Gastroesophageal sphincter (tissue), 4 donors: ENCODE measurements at regions not wholly inside any gene's neighbourhood (a gene's known extent, or its start where the extent isn't known, plus 50 kb on each side); places are given as distances from the start of the nearest gene placed in this dataset.

ENCODE experiments used
- ATAC-seq: fragments of 150-250 bp; one replicate; pipeline ENCODE4 v1.9.1; 2016; ENCODE audit warnings: mild to moderate bottlenecking, moderate library complexity
- H3K27ac ChIP-seq, 4 donors: fragments of 200-600 bp; sonication (generic) in 3 of 4; 1 replicate in 3 of 4; 2 replicates in 1 of 4; pipeline ENCODE4 v1.5.1; 2016 to 2019
- H3K27me3 ChIP-seq: fragments of 200-600 bp; sonication (generic); one replicate; pipeline ENCODE4 v1.5.1; 2019
- H3K36me3 ChIP-seq, 2 donors: fragments of 200-600 bp; sonication (generic); one replicate each; pipeline ENCODE4 v1.5.1; 2019; ENCODE audit warnings: control low read depth in 1 of 2
- H3K4me1 ChIP-seq, 3 donors: fragments of 200-600 bp; sonication (generic); 1 replicate in 2 of 3; 2 replicates in 1 of 3; pipeline ENCODE4 v1.5.1; 2016 to 2019; ENCODE audit warnings: control low read depth in 2 of 3
- H3K4me3 ChIP-seq, 2 donors: fragments of 200-600 bp; sonication (generic); one replicate each; pipeline ENCODE4 v1.5.1; 2019; ENCODE audit warnings: mild to moderate bottlenecking in 1 of 2, moderate library complexity in 1 of 2
- H3K9me3 ChIP-seq, 3 donors: fragments of 200-600 bp; sonication (generic); one replicate each; pipeline ENCODE4 v1.5.1; 2017 to 2019; ENCODE audit warnings: control low read depth in 2 of 3
- EP300 ChIP-seq: sonication (generic); formaldehyde crosslinking; IDR thresholded peaks from one replicate; pipeline ENCODE4 v1.6.1; 2017; ENCODE audit warnings: antibody characterized with exemption, mild to moderate bottlenecking
- POLR2A ChIP-seq, 2 donors: fragments of 450-650 bp; IDR thresholded peaks; one replicate each; pipeline ENCODE4 v1.6.1; 2017; ENCODE audit warnings: antibody characterized with exemption in 2 of 2, mild to moderate bottlenecking in 2 of 2, moderate library complexity in 1 of 2
- POLR2AphosphoS5 ChIP-seq: sonication (generic); formaldehyde crosslinking; IDR thresholded peaks from one replicate; pipeline ENCODE4 v1.6.1; 2017; ENCODE audit warnings: antibody characterized with exemption
- WGBS, 2 donors: methylation state at CpG; one replicate each; pipeline ENCODE4 v1.1.5; 2018; ENCODE audit warnings: low coverage in 1 of 2; 5-methylcytosine and 5-hydroxymethylcytosine counted together
- TF ChIP-seq, protein P1 (sequence below), 4 experiments: fragments of 200-600 bp in 2 of 4; fragments of 450-650 bp in 2 of 4; sonication (generic) in 1 of 4; IDR thresholded peaks; one replicate each; pipeline ENCODE4 v1.5.1; 2017 to 2019; ENCODE audit warnings: antibody characterized with exemption in 4 of 4, mild to moderate bottlenecking in 2 of 4, moderate library complexity in 2 of 4

GRCh38 chr10:10803278-10803677 lies 214.4 kb upstream of the CELF2 start:
- no peaks in the 10 kb centered on the region for H3K36me3 ChIP-seq
- WGBS, 2 donors, result 11 to 35% methylated on average over 1 of the region's 1 CpG
- no peak overlapping the region for H3K4me3 ChIP-seq
- H3K27ac ChIP-seq, result peak overlapping the region; percentile 61 to 92 (median 78)
- H3K27me3 ChIP-seq, result no peaks in the 10 kb centered on the region
- ATAC-seq, result peak; percentile 77
- peaks cover 7 to 85% (median 9%) of the 10 kb centered on the region in 3 donors for H3K4me1 ChIP-seq
- TF ChIP-seq, protein P1, sequence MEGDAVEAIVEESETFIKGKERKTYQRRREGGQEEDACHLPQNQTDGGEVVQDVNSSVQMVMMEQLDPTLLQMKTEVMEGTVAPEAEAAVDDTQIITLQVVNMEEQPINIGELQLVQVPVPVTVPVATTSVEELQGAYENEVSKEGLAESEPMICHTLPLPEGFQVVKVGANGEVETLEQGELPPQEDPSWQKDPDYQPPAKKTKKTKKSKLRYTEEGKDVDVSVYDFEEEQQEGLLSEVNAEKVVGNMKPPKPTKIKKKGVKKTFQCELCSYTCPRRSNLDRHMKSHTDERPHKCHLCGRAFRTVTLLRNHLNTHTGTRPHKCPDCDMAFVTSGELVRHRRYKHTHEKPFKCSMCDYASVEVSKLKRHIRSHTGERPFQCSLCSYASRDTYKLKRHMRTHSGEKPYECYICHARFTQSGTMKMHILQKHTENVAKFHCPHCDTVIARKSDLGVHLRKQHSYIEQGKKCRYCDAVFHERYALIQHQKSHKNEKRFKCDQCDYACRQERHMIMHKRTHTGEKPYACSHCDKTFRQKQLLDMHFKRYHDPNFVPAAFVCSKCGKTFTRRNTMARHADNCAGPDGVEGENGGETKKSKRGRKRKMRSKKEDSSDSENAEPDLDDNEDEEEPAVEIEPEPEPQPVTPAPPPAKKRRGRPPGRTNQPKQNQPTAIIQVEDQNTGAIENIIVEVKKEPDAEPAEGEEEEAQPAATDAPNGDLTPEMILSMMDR (IDR thresholded peaks at IDR 0.05), result no peak
- TF ChIP-seq POLR2A (IDR thresholded peaks at IDR 0.05) (no peak), POLR2AphosphoS5 (no peak), EP300 (no peak)
- no peaks in the 10 kb centered on the region for H3K9me3 ChIP-seq

DNA sequence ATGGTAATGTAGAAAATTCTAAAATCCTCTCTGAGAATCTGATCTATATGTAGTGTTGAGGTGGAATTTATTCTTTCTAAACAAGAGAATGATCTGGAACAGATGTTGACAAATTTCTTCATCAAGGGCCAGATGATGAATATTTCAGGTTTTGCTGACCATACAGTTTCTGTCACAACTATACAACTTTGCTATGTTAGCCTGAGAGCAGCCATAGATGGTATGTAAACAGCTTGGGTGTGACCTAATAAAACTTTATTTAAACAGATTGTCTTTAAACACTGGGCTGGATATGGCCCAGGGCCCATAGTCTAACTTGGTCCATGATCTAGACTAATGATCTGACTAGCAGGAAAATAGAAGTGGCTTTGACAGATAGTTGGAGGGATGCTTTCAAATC lies 213.6 kb upstream of the CELF2 start:
- Histone ChIP-seq H3K36me3 (no peaks in the 10 kb centered on the region), H3K27ac (peak overlapping the region; percentile 61 to 92 (median 78)), H3K4me1 (peaks cover 7 to 78% (median 9%) of the 10 kb centered on the region in 3 donors), H3K27me3 (no peaks in the 10 kb centered on the region), H3K4me3 (no peak overlapping the region), H3K9me3 (no peaks in the 10 kb centered on the region)
- no peak for ATAC-seq
- no peak for TF ChIP-seq POLR2A (IDR thresholded peaks at IDR 0.05)
- TF ChIP-seq POLR2AphosphoS5, result no peak
- TF ChIP-seq EP300, result no peak
- TF ChIP-seq, protein P1 (IDR thresholded peaks at IDR 0.05), result no peak

DNA sequence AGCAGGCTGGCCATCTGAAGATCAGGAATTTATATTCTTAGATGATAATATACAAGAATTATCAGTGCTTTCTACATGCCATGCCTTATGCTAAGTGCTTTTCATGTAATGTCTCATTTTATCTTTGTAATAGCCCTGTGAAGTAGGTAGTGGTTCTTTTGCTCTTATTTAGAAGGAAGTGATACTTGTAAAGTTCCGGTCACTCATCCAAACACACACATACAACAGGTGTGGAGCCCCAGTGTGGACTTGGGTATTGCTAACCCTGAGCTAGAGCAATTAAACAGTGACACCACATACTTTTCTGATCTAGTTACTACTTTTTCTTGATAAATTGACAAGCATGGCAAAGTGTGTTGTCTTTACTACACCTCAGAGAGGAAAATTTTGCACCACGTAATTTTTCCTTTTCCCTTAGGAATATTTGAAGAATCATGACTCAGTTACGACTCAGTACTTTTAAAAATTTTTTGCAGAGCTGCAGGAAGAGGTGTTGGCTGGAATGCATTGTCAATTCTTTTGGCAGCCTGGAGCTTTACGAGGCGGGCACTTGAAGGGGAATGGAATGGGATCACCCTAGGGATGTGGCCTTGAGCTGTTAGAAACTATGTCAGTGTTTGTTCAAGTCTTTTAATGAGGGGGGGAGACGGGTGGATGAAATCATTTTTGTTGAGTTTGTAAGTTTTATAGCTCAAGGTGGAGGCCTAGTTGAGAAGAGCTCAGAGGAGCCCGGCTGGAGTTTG lies 212.5 kb upstream of the CELF2 start:
- H3K4me1 ChIP-seq, result peaks cover 4 to 67% (median 9%) of the 10 kb centered on the region in 3 donors
- 31 to 38% methylated on average over 5 to 7 of the region's 7 CpGs for WGBS, 2 donors

DNA sequence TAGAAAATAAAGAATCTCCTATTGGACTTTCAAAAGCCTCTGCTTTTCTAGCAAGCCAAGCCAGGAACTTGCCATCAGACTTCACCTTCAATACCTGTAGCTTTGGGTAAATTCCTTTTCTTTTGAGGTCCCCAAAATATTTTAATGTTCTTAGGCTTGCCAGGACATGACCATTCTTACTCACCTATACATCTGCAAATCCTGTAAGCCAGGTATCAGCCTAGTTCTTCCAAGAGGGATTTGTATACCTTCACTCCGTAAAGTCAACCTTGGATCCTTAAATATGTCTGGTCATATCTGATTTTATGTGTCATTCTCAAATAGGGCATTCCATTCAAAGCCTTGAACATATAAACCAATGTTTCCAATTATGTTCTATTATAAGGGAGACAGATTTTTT lies 210.6 kb upstream of the CELF2 start:
- peak overlapping the region in 1 of 4 donors; percentile 5 for H3K27ac ChIP-seq
- TF ChIP-seq POLR2AphosphoS5 (no peak), POLR2A (IDR thresholded peaks at IDR 0.05) (no peak), EP300 (no peak)
- TF ChIP-seq, protein P1 (IDR thresholded peaks at IDR 0.05), result no peak

More for the DNA sequence above, 212.5 kb upstream of the CELF2 start:
- Histone ChIP-seq H3K36me3 (no peaks in the 10 kb centered on the region), H3K9me3 (no peaks in the 10 kb centered on the region), H3K27ac (peak overlapping the region; percentile 65 to 92 (median 78)), H3K4me3 (no peak overlapping the region), H3K27me3 (no peaks in the 10 kb centered on the region)
- peak; percentile 66 for ATAC-seq
- TF ChIP-seq POLR2A (IDR thresholded peaks at IDR 0.05) (no peak), EP300 (no peak), POLR2AphosphoS5 (no peak)
- TF ChIP-seq, protein P1 (IDR thresholded peaks at IDR 0.05), result no peak

GRCh38 chr10:10811562-10811961 lies 206.1 kb upstream of the CELF2 start:
- ATAC-seq, result no peak
- no peak overlapping the region for H3K27ac ChIP-seq
- no peaks in the 10 kb centered on the region for H3K27me3 ChIP-seq
- TF ChIP-seq EP300, result no peak
- TF ChIP-seq POLR2A (IDR thresholded peaks at IDR 0.05), result no peak
- no peak for TF ChIP-seq POLR2AphosphoS5
- TF ChIP-seq, protein P1 (IDR thresholded peaks at IDR 0.05), result no peak
- no peaks in the 10 kb centered on the region for H3K9me3 ChIP-seq
- H3K4me3 ChIP-seq, result no peak overlapping the region
- peaks cover 0 to 29% (median 0%) of the 10 kb centered on the region in 3 donors for H3K4me1 ChIP-seq
- H3K36me3 ChIP-seq, result no peaks in the 10 kb centered on the region
- WGBS, 2 donors, result 83% methylated on average over 1 of the region's 1 CpG

More for the DNA sequence above, 210.6 kb upstream of the CELF2 start:
- ATAC-seq, result no peak
- 100% methylated on average over 1 of the region's 1 CpG; no CpG with 5 or more reads in 1 of the 2 donors for WGBS, 2 donors
- peaks cover 4 to 52% (median 9%) of the 10 kb centered on the region in 3 donors for H3K4me1 ChIP-seq
- no peaks in the 10 kb centered on the region for H3K27me3 ChIP-seq
- no peaks in the 10 kb centered on the region for H3K36me3 ChIP-seq
- no peak overlapping the region for H3K4me3 ChIP-seq
- H3K9me3 ChIP-seq, result no peaks in the 10 kb centered on the region
